Right cardiac atrium (tissue), 5 donors: ENCODE measurements at regions not wholly inside any gene's neighbourhood (a gene's known extent, or its start where the extent isn't known, plus 50 kb on each side); places are given as distances from the start of the nearest gene placed in this dataset.
"Not testable (repeated sequence)": the region's sequence is repeated elsewhere in the genome, so short reads cannot be mapped to it uniquely, and the experiment has no call there.

ENCODE experiments used
- ATAC-seq, 2 donors: fragments of 200-7000 bp; cut with Tn5 transposase; one replicate each; pipeline versions ENCODE4 v1.8.0 to v1.9.1; 2020; ENCODE audit warnings: moderate library complexity in 2 of 2, mild to moderate bottlenecking in 1 of 2
- DNase-seq, 3 donors: peaks; one replicate each; pipeline ENCODE4 v3.0.0-alpha.2; 2020
- H3K27ac ChIP-seq: one replicate; pipeline ENCODE4 v1.5.1; 2013; ENCODE audit warnings: mild to moderate bottlenecking, low read length, control low read depth, moderate library complexity
- H3K27me3 ChIP-seq: one replicate; pipeline ENCODE4 v1.6.1; 2013; ENCODE audit not compliant: control insufficient read depth, insufficient read depth
- H3K4me1 ChIP-seq: one replicate; pipeline ENCODE4 v1.6.1; 2013; ENCODE audit warnings: low read length; ENCODE audit not compliant: control insufficient read depth, insufficient read depth
- H3K4me3 ChIP-seq: one replicate; pipeline ENCODE4 v1.5.1; 2013; ENCODE audit warnings: low read length, control low read depth
- H3K9me3 ChIP-seq: one replicate; pipeline ENCODE4 v1.6.1; 2013; ENCODE audit warnings: low read length; ENCODE audit not compliant: control insufficient read depth
- WGBS: extraction: QIAGEN DNeasy Blood & Tissue Kit; methylation state at CpG from one replicate; pipeline ENCODE4 v1.1.7; 2013; 5-methylcytosine and 5-hydroxymethylcytosine counted together
- intact Hi-C, 4 donors: fragments of 100-400 bp; cut with DNase I; formaldehyde crosslinking; loops; one replicate each; pipeline versions ENCODE4 v1.11.0 to v1.14.0; 2022 to 2023
- donor health status: healthy with polysubstance abuse.
- donor health status: DM: no; HTN: yes; CAD: no.
- donor health status: DM: no; HTN: no; CAD: no.
- donor health status: DM: no; HTN: yes; CAD: no; lungs with severe emphysema.
- donor health status: DM: yes; HTN: yes; CAD: no.

DNA sequence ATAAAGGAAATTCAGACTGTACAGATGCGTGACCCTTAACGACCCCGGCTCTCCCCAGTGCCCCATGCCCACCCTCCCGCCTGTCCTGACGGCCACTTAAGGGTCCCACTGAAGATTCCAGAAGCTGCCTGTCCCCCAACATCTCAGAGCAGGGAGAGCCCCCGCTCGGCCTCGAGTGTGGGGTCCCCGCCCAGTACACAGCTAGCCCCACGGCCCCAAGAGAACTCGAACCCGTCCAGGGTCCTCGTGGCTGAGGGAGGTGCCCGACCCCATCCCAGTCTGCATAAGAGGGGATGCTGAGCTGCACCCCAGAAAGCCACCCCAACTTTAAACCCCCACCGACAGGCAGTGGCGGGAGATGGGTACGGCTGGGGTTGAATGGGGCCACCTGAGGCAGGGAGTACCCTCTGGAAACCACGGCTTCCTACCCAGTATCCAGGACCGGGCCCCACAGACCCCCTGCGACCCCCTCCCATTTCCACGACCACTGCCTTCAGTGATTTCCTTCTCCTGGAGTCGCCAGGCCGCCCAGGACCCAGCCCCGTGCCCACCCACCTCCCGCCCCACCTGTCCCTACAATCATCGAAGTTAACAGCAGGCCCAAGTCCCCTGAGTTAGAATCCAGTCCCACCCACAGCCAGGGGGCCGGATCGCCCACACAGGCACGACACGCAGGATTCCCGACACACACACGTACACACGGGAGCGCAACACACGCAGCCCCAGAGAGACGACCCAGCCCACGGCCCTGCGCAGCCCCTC lies 177.7 kb downstream of the SPATA31A1 start:
- intact Hi-C loops, DNase-seq, H3K9me3 ChIP-seq, H3K27me3 ChIP-seq, H3K4me1 ChIP-seq, H3K27ac ChIP-seq, H3K4me3 ChIP-seq: not testable (repeated sequence)
- WGBS: 86% methylated on average over 33 of the region's 38 CpGs
- ATAC-seq: peak; percentile 49 to 63

DNA sequence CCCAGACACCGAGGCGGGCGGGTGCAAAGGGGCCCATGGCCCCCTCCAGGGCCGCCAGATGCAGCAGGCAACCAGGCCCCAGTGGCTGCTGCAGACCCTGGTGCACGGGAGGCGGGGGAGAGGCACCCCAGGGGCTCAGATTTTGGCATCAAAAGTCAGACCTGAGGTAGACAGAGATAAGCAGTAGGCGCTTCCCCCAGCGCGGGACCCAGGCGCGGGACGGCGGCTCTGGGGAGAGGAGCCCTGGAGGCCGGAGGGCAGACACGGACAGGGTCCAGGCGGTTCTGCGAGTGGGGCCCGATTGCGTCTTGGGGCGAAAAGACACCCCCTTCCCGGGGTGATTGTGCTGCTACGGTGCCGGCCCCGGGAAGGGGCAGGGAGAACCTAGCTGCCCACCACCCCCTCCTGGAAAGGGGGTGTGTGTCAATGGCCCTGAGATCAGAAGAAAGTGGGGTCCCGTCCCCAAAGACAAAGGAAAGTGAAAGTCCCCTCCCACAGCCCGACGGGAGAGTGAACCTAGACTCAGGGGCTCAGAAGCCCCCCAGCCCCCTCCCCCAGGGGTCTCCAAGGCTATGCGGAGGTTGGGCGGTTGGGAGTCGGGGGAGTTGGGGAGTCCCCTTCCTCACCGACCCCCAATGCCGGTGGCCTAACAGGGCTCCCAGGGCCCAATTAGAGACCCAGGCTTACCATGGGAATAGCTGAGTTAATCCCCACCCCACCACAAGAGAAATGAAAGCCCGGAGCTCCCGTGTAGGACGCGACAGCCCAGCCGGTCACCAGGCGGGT lies 178.5 kb downstream of the SPATA31A1 start:
- H3K27me3 ChIP-seq, H3K9me3 ChIP-seq, H3K4me1 ChIP-seq, DNase-seq, H3K4me3 ChIP-seq, H3K27ac ChIP-seq, intact Hi-C loops: not testable (repeated sequence)
- WGBS: 79% methylated on average over 19 of the region's 38 CpGs
- peak; percentile 46 to 52 for ATAC-seq

DNA sequence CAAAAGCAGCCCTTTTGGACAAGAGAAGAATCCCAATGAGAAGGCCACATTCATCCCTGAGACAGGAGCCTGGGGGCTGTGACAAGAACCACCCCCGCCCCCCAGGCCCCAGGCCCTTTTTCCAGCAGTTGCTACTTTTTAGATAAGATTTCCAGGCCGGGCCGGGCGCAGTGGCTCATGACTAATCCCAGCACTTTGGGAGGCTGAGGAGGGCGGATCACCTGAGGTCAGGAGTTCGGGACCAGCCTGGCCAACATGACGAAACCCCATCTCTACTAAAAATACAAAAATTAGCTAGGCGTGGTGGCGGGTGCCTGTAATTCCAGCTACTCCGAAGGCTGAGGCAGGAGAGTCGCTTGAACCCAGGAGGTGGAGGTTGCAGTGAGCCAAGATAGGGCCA lies 179.4 kb downstream of the SPATA31A1 start:
- H3K4me3 ChIP-seq, H3K9me3 ChIP-seq, H3K27me3 ChIP-seq, H3K27ac ChIP-seq, H3K4me1 ChIP-seq, intact Hi-C loops, ATAC-seq: not testable (repeated sequence)
- DNase-seq: peak in 1 of 3 donors; percentile 15
- 83% methylated on average over 10 of the region's 11 CpGs for WGBS

DNA sequence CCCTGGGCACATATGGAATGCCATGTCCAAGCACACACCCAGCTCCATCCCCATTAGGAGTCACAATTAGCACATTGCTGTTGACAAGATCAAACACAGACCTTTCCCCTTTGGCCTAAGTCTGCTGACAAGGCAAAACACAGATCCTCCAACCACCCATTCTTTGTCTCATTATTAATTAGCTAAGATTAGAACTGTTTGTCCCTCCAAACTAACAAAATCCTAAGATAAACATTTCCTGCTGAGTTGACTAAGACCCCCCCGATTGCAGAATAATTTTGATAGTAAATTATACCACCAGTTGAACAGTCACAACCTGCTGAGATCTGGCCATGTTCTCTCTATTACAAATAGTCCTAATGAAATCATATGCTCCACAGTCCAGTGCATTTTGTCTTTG lies 186.7 kb downstream of the SPATA31A1 start:
- H3K4me1 ChIP-seq, intact Hi-C loops, ATAC-seq, H3K9me3 ChIP-seq, DNase-seq, H3K27me3 ChIP-seq, H3K27ac ChIP-seq, H3K4me3 ChIP-seq: not testable (repeated sequence)
- WGBS: 86% methylated on average over 1 of the region's 1 CpG

DNA sequence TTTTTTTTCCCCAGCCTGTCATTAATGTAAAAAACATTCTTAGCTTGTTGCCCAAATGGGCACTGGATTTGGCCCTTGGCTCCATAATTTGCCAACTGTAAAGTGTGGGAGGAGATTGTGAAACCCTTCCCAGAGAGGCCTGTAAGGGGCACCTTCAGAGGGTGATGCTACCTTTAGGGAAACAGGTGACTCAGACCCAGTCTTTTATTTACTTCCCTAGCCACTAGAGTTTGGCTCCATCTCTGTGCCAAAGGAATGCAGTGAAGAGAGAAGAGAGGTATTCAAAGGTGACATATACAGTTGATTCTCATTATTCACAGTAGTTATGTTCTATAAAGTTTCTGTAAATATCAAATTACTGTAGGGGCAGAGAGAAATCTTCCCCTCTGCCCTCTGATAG lies 189.6 kb downstream of the SPATA31A1 start:
- H3K27me3 ChIP-seq, H3K27ac ChIP-seq, H3K4me3 ChIP-seq, H3K4me1 ChIP-seq, ATAC-seq, DNase-seq, H3K9me3 ChIP-seq, intact Hi-C loops: not testable (repeated sequence)

DNA sequence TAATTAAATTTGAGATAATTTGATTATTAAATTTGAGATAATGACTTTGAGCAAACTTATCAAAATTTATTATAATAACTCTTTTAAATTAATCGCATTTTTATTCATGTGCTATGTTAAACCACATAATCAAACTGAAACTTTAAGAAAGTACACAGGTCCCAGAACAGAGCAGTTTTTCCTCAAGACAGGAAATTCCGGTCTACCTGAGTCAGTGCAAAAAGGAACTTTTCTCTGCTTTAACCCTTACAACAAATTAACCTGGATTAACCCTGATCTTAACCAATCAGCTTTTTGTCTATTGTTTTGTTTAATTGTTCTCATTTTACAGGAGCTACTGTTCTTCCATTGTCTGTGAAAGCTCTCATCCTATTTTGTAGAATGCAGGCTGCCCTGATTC lies 195.1 kb downstream of the SPATA31A1 start:
- intact Hi-C loops, H3K4me1 ChIP-seq, ATAC-seq, H3K4me3 ChIP-seq, DNase-seq, H3K27me3 ChIP-seq, H3K27ac ChIP-seq, H3K9me3 ChIP-seq: not testable (repeated sequence)
- 68% methylated on average over 1 of the region's 2 CpGs for WGBS

DNA sequence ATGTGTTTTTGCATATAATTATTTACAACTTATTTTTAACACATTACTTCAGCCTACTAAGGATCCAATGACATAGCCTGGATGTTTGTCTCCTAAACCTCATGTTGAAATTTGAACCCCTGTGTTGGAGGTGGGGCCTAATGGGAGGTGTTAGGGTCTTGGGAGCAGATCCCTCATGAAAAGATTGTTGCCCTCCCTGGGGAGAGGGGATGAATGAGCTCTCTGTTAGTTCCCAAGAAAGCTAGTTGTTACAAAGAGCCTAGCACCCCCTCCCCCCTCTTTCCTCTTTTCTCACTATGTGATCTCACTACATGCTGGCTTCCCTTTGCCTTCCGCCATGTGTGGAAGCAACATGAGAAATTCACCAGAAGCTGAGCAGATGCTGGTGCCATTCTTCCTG lies 196.1 kb downstream of the SPATA31A1 start:
- WGBS: 71% methylated on average over 1 of the region's 1 CpG
- H3K9me3 ChIP-seq, H3K27me3 ChIP-seq, H3K4me3 ChIP-seq, H3K27ac ChIP-seq, DNase-seq, H3K4me1 ChIP-seq, intact Hi-C loops: not testable (repeated sequence)
- ATAC-seq: peak in 1 of 2 donors; percentile 38

DNA sequence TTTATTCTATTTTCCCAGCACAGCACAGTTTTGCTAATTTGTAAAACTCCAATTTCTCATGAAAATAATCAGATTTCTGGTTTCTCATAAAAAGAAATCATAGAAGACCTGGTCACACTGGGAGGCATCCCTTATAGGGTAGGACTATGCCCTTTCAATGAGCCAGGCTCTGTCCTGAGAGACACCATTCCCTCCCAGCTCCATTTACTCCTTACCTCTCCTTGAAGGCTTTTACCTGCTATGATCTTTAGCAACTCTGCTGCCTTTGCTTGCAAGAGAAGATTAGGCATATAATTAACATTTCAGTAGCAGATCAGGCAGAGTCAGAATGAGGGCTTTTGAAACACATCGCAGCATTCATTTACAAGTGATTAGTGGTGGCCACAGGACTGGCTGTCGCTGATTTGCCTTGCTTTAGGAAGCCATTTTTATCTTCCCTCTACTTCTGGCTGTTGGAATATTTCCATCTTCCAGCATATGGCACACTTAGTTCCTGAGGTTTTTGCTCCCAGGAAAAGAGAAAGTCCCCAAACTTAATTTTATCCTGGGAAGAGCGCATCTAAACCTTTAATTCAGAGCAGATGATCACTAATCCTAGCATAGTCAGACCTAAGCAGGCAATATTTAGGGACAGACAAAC lies 196.9 kb downstream of the SPATA31A1 start:
- intact Hi-C loops, H3K4me1 ChIP-seq, ATAC-seq, H3K27ac ChIP-seq, H3K4me3 ChIP-seq, H3K27me3 ChIP-seq, H3K9me3 ChIP-seq, DNase-seq: not testable (repeated sequence)
- 17% methylated on average over 2 of the region's 3 CpGs for WGBS

DNA sequence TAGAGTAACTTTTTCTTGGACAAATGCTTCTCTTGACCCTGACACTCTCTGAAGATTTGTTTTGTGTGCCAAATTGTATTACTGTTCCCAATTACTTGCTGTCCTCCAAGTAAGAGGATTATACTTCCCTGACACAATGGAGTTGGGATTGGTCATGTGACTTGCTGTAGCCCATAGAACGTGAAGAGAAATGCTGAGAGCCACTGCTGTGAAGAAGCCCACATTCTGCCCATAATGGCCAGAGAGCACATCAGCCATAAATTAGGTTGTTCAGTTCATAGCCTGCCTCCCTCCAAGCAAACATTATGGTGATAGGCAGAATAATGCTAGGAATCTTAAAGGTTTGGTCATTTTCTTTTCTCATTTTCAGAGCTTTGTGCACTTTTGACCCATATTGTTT lies 198.9 kb downstream of the SPATA31A1 start:
- intact Hi-C loops, ATAC-seq, H3K4me3 ChIP-seq, H3K27me3 ChIP-seq, DNase-seq, H3K27ac ChIP-seq, H3K4me1 ChIP-seq, H3K9me3 ChIP-seq: not testable (repeated sequence)
- 41% methylated on average over 1 of the region's 1 CpG for WGBS

DNA sequence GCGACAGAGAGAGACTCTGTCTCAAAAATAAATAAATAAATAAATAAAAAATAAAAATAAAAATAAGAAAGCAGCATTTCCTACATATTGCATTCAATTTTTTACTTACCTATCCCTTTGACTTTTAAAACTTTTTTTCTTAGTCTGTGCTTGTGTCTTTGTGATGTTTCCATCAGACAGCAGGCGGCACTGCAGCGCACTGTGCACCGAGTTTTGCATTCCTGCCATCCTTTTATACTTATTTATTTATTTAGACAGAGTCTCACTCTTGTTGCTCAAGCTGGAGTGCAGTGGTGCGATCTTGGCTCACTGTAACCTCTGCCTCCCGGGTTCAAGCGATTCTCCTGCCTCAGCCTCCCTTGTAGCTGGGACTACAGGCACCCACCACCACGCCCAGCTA lies 203.9 kb downstream of the SPATA31A1 start:
- H3K27ac ChIP-seq, H3K4me1 ChIP-seq, intact Hi-C loops, H3K9me3 ChIP-seq, ATAC-seq, H3K27me3 ChIP-seq, H3K4me3 ChIP-seq: not testable (repeated sequence)
- DNase-seq: peak; percentile 30 to 78 (median 68)
- 79% methylated on average over 8 of the region's 8 CpGs for WGBS

DNA sequence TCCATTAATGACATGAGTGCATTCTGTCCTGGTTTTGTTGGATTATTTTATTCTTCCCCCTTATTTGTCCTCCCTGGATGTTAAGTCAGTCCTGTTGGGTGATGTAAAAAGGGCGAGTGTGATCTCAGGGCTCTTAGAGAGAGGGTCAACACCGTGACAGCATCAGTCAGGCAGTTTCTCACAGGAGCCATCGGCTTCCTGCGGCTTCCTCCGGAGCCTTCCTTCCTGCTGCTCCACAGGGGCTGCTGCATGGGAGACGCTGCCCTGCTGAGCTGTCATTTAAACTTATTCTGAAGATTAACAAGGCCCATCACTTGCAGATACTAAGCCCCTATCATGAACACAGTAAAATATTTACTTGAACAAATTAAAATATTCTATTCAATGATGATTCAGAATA lies 211.3 kb downstream of the SPATA31A1 start:
- H3K27me3 ChIP-seq, ATAC-seq, H3K9me3 ChIP-seq, DNase-seq, H3K27ac ChIP-seq, intact Hi-C loops, H3K4me3 ChIP-seq, H3K4me1 ChIP-seq: not testable (repeated sequence)
- WGBS: 15% methylated on average over 6 of the region's 6 CpGs
